ENCODE measurements at regions not wholly inside any gene's neighbourhood (a gene's known extent, or its start where the extent isn't known, plus 50 kb on each side); places are given as distances from the start of the nearest gene placed in this dataset.

DNA sequence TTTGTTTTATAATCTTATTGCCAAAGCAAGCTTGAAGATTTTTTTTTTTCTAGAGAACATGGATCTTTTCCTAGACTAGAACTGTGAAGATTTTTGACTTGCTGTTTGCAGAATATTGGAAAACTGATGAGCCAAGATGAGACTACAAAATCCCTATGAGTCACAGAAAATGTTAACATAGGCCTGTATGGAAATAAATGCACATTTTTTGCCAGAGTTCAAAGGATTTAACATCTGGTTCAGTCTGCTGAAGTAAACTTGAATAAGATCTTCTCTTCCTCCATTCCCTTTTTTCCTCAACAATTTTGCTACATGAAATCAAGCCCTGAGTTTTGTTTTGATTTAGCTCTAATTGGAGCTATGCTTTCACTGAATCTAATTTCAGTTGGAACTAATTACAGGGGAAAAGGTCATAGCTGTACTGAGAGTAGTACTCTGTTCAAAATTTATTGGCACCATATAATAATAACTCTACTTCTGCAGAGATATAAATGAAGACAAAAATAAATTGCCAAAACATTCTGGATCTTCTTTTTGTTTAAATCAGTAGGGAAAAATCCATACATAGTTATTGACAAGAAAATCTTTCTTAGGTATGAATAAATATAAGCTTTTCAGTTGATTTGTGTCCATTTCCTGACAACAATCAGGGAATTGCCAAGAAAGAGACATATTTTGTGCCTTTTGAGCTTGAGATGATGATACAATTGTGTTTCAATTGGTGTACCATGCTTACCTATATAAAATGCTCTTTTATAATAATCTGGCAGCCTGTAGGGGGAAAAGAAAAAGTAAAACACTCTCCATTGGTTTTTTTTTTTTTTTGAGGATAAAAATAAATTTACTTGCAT is 387.5 kb upstream of the GOT2 start:
- H3K27ac ChIP-seq, result no peak overlapping the region
- H3K27me3 ChIP-seq (replicated peaks; ENCODE audit: insufficient read depth), result no peaks in the 10 kb centered on the region
- intact Hi-C loops (cut with DNase I), result no loop called here
- no peak overlapping the region for H3K4me3 ChIP-seq
- H3K36me3 ChIP-seq, result no peaks in the 10 kb centered on the region
- TF ChIP-seq, protein P1, sequence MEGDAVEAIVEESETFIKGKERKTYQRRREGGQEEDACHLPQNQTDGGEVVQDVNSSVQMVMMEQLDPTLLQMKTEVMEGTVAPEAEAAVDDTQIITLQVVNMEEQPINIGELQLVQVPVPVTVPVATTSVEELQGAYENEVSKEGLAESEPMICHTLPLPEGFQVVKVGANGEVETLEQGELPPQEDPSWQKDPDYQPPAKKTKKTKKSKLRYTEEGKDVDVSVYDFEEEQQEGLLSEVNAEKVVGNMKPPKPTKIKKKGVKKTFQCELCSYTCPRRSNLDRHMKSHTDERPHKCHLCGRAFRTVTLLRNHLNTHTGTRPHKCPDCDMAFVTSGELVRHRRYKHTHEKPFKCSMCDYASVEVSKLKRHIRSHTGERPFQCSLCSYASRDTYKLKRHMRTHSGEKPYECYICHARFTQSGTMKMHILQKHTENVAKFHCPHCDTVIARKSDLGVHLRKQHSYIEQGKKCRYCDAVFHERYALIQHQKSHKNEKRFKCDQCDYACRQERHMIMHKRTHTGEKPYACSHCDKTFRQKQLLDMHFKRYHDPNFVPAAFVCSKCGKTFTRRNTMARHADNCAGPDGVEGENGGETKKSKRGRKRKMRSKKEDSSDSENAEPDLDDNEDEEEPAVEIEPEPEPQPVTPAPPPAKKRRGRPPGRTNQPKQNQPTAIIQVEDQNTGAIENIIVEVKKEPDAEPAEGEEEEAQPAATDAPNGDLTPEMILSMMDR (IDR thresholded peaks at IDR 0.05), result no peak
- TF ChIP-seq POLR2A (IDR thresholded peaks at IDR 0.05) (no peak), POLR2AphosphoS5 (IDR thresholded peaks at IDR 0.05) (no peak)
- no peaks in the 10 kb centered on the region for H3K9me3 ChIP-seq
- no peak for DNase-seq (ENCODE audit: low spot score)
- H3K4me1 ChIP-seq (replicated peaks), result no peaks in the 10 kb centered on the region

DNA sequence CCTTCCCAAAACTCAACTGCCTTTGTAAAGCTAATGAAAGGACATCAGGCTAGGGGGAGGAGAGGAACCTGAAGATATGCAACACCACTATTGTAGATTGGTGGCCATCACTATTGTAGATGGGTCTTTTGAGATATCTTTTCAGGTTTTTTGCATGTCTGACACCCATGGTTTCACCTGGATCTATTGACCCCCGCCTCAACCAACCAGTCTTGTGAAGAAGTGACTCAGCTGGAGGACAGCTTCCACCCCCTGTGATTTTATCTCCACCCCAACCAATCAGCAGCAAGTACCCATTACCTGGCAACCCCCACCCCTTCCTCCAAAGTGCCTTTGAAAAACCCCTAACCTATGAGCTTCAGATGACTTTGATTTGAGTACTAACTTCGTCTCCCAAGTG is 382.6 kb upstream of the GOT2 start:
- no peaks in the 10 kb centered on the region for H3K9me3 ChIP-seq
- no peak overlapping the region for H3K4me3 ChIP-seq
- H3K27ac ChIP-seq, result no peak overlapping the region
- intact Hi-C loops (cut with DNase I), result no loop called here
- TF ChIP-seq POLR2AphosphoS5 (IDR thresholded peaks at IDR 0.05) (no peak), POLR2A (IDR thresholded peaks at IDR 0.05) (no peak)
- TF ChIP-seq, protein P1 (IDR thresholded peaks at IDR 0.05), result no peak
- no peaks in the 10 kb centered on the region for H3K36me3 ChIP-seq
- WGBS, result 43% methylated on average over 2 of the region's 2 CpGs
- no peaks in the 10 kb centered on the region for H3K4me1 ChIP-seq (replicated peaks)
- DNase-seq (ENCODE audit: low spot score), result no peak
- no peaks in the 10 kb centered on the region for H3K27me3 ChIP-seq (replicated peaks; ENCODE audit: insufficient read depth)

DNA sequence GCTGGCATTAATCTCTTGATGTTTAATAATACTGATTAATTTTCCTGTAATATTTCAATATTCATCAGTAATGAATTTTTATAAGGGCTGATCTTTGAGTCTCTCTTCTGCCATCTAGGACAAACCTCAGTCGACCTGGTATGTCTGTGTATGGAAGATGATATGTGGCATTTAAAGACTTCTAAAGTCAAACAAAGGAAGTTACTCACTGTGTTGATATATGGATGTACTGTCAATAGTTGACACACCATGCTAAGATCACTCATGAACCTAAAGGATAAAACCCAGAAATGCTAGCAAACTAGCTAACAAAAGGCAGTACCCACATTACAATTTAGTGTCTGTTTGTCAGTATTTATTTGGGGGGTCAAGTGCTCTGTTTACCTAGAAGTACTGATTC is 380.7 kb upstream of the GOT2 start:
- Histone ChIP-seq H3K36me3 (no peaks in the 10 kb centered on the region), H3K4me3 (no peak overlapping the region), H3K27ac (no peak overlapping the region), H3K4me1 (replicated peaks) (no peaks in the 10 kb centered on the region), H3K27me3 (replicated peaks; ENCODE audit: insufficient read depth) (no peaks in the 10 kb centered on the region), H3K9me3 (no peaks in the 10 kb centered on the region)
- TF ChIP-seq, protein P1 (IDR thresholded peaks at IDR 0.05), result no peak
- TF ChIP-seq POLR2AphosphoS5 (IDR thresholded peaks at IDR 0.05) (no peak), POLR2A (IDR thresholded peaks at IDR 0.05) (no peak)
- intact Hi-C loops (cut with DNase I), result no loop called here
- 32% methylated on average over 1 of the region's 1 CpG for WGBS
- DNase-seq (ENCODE audit: low spot score), result no peak

DNA sequence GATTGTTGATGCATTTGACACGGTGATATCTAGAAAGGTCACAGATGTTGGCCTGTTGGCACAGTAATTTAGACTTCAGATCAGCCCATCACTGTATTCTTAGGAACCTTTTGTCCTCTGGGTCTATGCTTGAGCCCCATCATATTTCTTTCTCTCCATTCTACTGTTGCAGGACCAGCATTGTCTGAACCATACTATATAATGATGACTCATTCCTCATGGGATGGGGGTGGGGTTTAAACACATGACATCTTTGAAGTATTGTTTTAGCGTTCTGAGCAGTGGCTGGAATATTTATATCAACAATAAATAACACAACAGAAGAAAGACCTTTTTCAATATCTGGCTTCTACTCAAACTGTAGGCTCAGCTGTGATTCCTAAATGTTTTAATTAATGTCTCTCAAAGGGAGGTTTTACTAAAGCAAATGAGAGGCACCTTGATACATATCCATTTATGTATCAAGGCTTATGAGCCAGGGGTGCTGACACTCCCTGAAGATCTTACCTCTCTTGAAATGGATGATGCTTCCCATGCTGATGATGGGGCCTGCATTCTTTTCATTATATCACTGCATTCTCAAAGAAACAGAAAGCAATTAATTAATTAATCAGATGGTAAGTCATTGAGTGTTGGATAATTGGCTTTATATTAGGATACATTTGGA is 379.0 kb upstream of the GOT2 start:
- Histone ChIP-seq H3K9me3 (no peaks in the 10 kb centered on the region), H3K36me3 (no peaks in the 10 kb centered on the region), H3K27ac (no peak overlapping the region), H3K27me3 (replicated peaks; ENCODE audit: insufficient read depth) (no peaks in the 10 kb centered on the region), H3K4me3 (no peak overlapping the region), H3K4me1 (replicated peaks) (no peaks in the 10 kb centered on the region)
- TF ChIP-seq POLR2A (IDR thresholded peaks at IDR 0.05), result no peak
- no peak for TF ChIP-seq POLR2AphosphoS5 (IDR thresholded peaks at IDR 0.05)
- TF ChIP-seq, protein P1 (IDR thresholded peaks at IDR 0.05), result no peak
- intact Hi-C loops (cut with DNase I), result no loop called here
- no peak for DNase-seq (ENCODE audit: low spot score)
- WGBS, result 57% methylated on average over 2 of the region's 2 CpGs

DNA sequence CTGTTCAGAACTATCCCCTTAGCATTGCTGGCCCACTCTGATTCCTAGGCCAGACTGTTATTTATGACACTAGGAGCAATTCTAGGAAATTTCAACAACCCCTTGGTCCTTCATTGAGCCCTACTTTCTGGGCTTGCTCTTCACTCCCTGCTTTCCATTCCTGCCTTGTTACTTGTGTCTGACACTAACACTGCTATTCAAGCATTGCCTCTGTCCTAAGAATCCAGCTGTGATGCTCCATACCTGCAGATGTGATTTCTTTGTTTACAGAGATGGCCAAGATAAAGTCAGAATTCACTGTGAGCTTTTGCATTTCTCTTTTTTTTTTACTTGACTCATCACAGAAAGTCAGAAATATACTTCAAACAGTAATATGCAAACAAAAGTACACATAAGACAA is 377.2 kb upstream of the GOT2 start:
- Histone ChIP-seq H3K4me1 (replicated peaks) (no peaks in the 10 kb centered on the region), H3K4me3 (no peak overlapping the region), H3K27me3 (replicated peaks; ENCODE audit: insufficient read depth) (no peaks in the 10 kb centered on the region), H3K36me3 (no peaks in the 10 kb centered on the region), H3K27ac (no peak overlapping the region), H3K9me3 (no peaks in the 10 kb centered on the region)
- no peak for DNase-seq (ENCODE audit: low spot score)
- intact Hi-C loops (cut with DNase I), result no loop called here
- TF ChIP-seq POLR2AphosphoS5 (IDR thresholded peaks at IDR 0.05), result no peak
- no peak for TF ChIP-seq POLR2A (IDR thresholded peaks at IDR 0.05)
- TF ChIP-seq, protein P1 (IDR thresholded peaks at IDR 0.05), result no peak

Data from prostate gland (tissue), 2 donors.